HepG2 (cell line): ENCODE measurements at regions not wholly inside any gene's neighbourhood (a gene's known extent, or its start where the extent isn't known, plus 50 kb on each side); places are given as distances from the start of the nearest gene placed in this dataset.

Source experiments
- AKAP8 ChIP-seq: sonication (generic); formaldehyde crosslinking; IDR thresholded peaks from 2 replicates; pipeline ENCODE4 v1.5.1; 2020; ENCODE audit warnings: mild to moderate bottlenecking, missing genetic modification reagents
- ATF1 ChIP-seq: IDR thresholded peaks from 2 replicates; pipeline ENCODE4 v1.6.1; 2016; ENCODE audit warnings: mild to moderate bottlenecking, control low read depth
- CBX2 ChIP-seq, 2 experiments: fragments of 200-600 bp in 1 of 2; sonication (generic); formaldehyde crosslinking in 1 of 2; IDR thresholded peaks; 2 replicates each; pipeline versions ENCODE4 v1.7.0 to v1.8.1; 2018 to 2022; ENCODE audit warnings: low read depth in 2 of 2, low read length in 1 of 2, mild to moderate bottlenecking in 1 of 2, missing genetic modification reagents in 1 of 2
- DDIT3 ChIP-seq: sonication (generic); formaldehyde crosslinking; IDR thresholded peaks from 2 replicates; pipeline ENCODE4 v1.4.0; 2020; ENCODE audit warnings: mild to moderate bottlenecking, missing genetic modification reagents
- E2F2 ChIP-seq: sonication (generic); formaldehyde crosslinking; IDR thresholded peaks from 2 replicates; pipeline ENCODE4 v1.4.0; 2020; ENCODE audit warnings: missing genetic modification reagents, borderline replicate concordance
- GMEB1 ChIP-seq: sonication (generic); formaldehyde crosslinking; IDR thresholded peaks from 2 replicates; pipeline ENCODE4 v1.5.1; 2020; ENCODE audit warnings: missing genetic modification reagents, mild to moderate bottlenecking, borderline replicate concordance
- MAX ChIP-seq: IDR thresholded peaks from 2 replicates; pipeline ENCODE4 v1.6.1; 2012; ENCODE audit warnings: inconsistent platforms
- NFE2L2 ChIP-seq: fragments of 150-350 bp; IDR thresholded peaks from 2 replicates; pipeline ENCODE4 v1.6.1; 2014; ENCODE audit warnings: low read length
- SAFB2 ChIP-seq: sonication (generic); formaldehyde crosslinking; IDR thresholded peaks from 2 replicates; pipeline ENCODE4 v1.5.1; 2020; ENCODE audit warnings: missing genetic modification reagents, low read depth, mild to moderate bottlenecking, borderline replicate concordance
- TBX2 ChIP-seq: sonication (generic); formaldehyde crosslinking; IDR thresholded peaks from 2 replicates; pipeline ENCODE4 v1.5.0; 2020; ENCODE audit warnings: missing genetic modification reagents, mild to moderate bottlenecking, borderline replicate concordance
- TCF7L2 ChIP-seq: IDR thresholded peaks from 2 replicates; pipeline ENCODE4 v1.6.1; 2011; ENCODE audit warnings: mild to moderate bottlenecking, low read depth, low read length, moderate library complexity
- ZBTB4 ChIP-seq: sonication (generic); formaldehyde crosslinking; IDR thresholded peaks from 2 replicates; pipeline ENCODE4 v1.4.0; 2020; ENCODE audit warnings: missing genetic modification reagents, mild to moderate bottlenecking, borderline replicate concordance
- ZFP41 ChIP-seq: sonication (generic); formaldehyde crosslinking; IDR thresholded peaks from 2 replicates; pipeline ENCODE4 v1.4.0; 2020; ENCODE audit warnings: mild to moderate bottlenecking, missing genetic modification reagents, borderline replicate concordance
- ZFP62 ChIP-seq: sonication (generic); formaldehyde crosslinking; IDR thresholded peaks from 2 replicates; pipeline ENCODE4 v1.4.0; 2020; ENCODE audit warnings: missing genetic modification reagents
- ZNF382 ChIP-seq: sonication (generic); formaldehyde crosslinking; IDR thresholded peaks from 2 replicates; pipeline ENCODE4 v1.5.0; 2020; ENCODE audit warnings: missing genetic modification reagents, mild to moderate bottlenecking, borderline replicate concordance
- ZNF460 ChIP-seq: sonication (generic); formaldehyde crosslinking; IDR thresholded peaks from 2 replicates; pipeline ENCODE4 v1.5.1; 2020; ENCODE audit warnings: missing genetic modification reagents, mild to moderate bottlenecking, borderline replicate concordance
- ZNF567 ChIP-seq: sonication (generic); formaldehyde crosslinking; IDR thresholded peaks from 2 replicates; pipeline ENCODE4 v1.8.1; 2023; ENCODE audit warnings: mild to moderate bottlenecking, missing genetic modification reagents, borderline replicate concordance
- ZNF616 ChIP-seq: sonication (generic); formaldehyde crosslinking; IDR thresholded peaks from 2 replicates; pipeline ENCODE4 v1.5.0; 2020; ENCODE audit warnings: low read depth, mild to moderate bottlenecking, missing genetic modification reagents
- ZNF691 ChIP-seq: sonication (generic); formaldehyde crosslinking; IDR thresholded peaks from 2 replicates; pipeline ENCODE4 v1.4.0; 2020; ENCODE audit warnings: missing genetic modification reagents, low read depth, mild to moderate bottlenecking, borderline replicate concordance
- ZNF850 ChIP-seq: sonication (generic); formaldehyde crosslinking; conservative IDR thresholded peaks from 2 replicates; pipeline ENCODE4 v1.9.0; 2021; ENCODE audit warnings: mild to moderate bottlenecking, missing genetic modification reagents

GRCh38 chr2:16196687-16197503 is 256.5 kb downstream of the MYCN start (continued):
- TF ChIP-seq AKAP8 (CRISPR knock-in tag), result no peak
- no peak for TF ChIP-seq ZFP41
- TF ChIP-seq MAX, result peak; percentile 43; the same call in 1 of the 2 replicates
- no peak for TF ChIP-seq ZNF382 (CRISPR knock-in tag)
- no peak for TF ChIP-seq DDIT3 (CRISPR knock-in tag)
- TF ChIP-seq GMEB1 (CRISPR knock-in tag), result peak; percentile 44; the same call in 1 of the 2 replicates
- peak; percentile 26; the same call in 1 of the 2 replicates for TF ChIP-seq ZNF460 (CRISPR knock-in tag)
- TF ChIP-seq CBX2 (IDR thresholded peaks at IDR 0.05; ENCODE audit: low read depth, low read length), result no peak
- peak; percentile 91 for TF ChIP-seq CBX2 (CRISPR knock-in tag; IDR thresholded peaks at IDR 0.05; ENCODE audit: low read depth)
- peak; percentile 90 for TF ChIP-seq TBX2 (CRISPR knock-in tag)
- peak; percentile 91; the same call in 1 of the 2 replicates for TF ChIP-seq ZNF691
- TF ChIP-seq SAFB2 (CRISPR knock-in tag), result no peak
- no peak for TF ChIP-seq ZFP62 (CRISPR knock-in tag)
- TF ChIP-seq ATF1 (CRISPR knock-in tag), result peak; percentile 82
- TF ChIP-seq NFE2L2, result no peak
- TF ChIP-seq TCF7L2, result no peak
- no peak for TF ChIP-seq ZNF850 (CRISPR knock-in tag)
- no peak for TF ChIP-seq E2F2 (CRISPR knock-in tag)
- TF ChIP-seq ZNF616 (CRISPR knock-in tag), result no peak
- no peak for TF ChIP-seq ZBTB4 (CRISPR knock-in tag)
- no peak for TF ChIP-seq ZNF567
